ENCODE measurements at regions not wholly inside any gene's neighbourhood (a gene's known extent, or its start where the extent isn't known, plus 50 kb on each side); places are given as distances from the start of the nearest gene placed in this dataset.
"Not testable (repeated sequence)": the region's sequence is repeated elsewhere in the genome, so short reads cannot be mapped to it uniquely, and the experiment has no call there.

- H3K9me3 ChIP-seq (replicated peaks): peaks cover 20% of the 10 kb centered on the region
- no peak overlapping the region for H3K4me3 ChIP-seq
- no peak for DNase-seq
- H3K27me3 ChIP-seq (ENCODE audit: low read depth): no peaks in the 10 kb centered on the region
- TF ChIP-seq CTCF (IDR thresholded peaks at IDR 0.05; ENCODE audit: borderline replicate concordance): no peak
- no peaks in the 10 kb centered on the region for H3K36me3 ChIP-seq
- no peak overlapping the region for H3K27ac ChIP-seq (replicated peaks)
- intact Hi-C loops (cut with micrococcal nuclease): no loop called here
- H3K4me1 ChIP-seq: no peaks in the 10 kb centered on the region
These were observed 233.1 kb downstream of the FOXG1 start for GRCh38 chr14:28999656-29000055.

GRCh38 chr14:29005647-29006046 lies 239.1 kb downstream of the FOXG1 start:
- DNase-seq: no peak
- intact Hi-C loops (cut with micrococcal nuclease): no loop called here
- Histone ChIP-seq H3K9me3 (replicated peaks) (peaks cover 13% of the 10 kb centered on the region), H3K36me3 (no peaks in the 10 kb centered on the region), H3K27me3 (ENCODE audit: low read depth) (no peaks in the 10 kb centered on the region), H3K4me1 (no peaks in the 10 kb centered on the region), H3K27ac (replicated peaks) (no peak overlapping the region), H3K4me3 (no peak overlapping the region)
- TF ChIP-seq CTCF (IDR thresholded peaks at IDR 0.05; ENCODE audit: borderline replicate concordance): no peak

GRCh38 chr14:29007990-29008389 lies 241.4 kb downstream of the FOXG1 start:
- Histone ChIP-seq H3K27ac (replicated peaks) (no peak overlapping the region), H3K36me3 (no peaks in the 10 kb centered on the region), H3K4me3 (no peak overlapping the region), H3K4me1 (no peaks in the 10 kb centered on the region), H3K27me3 (ENCODE audit: low read depth) (no peaks in the 10 kb centered on the region), H3K9me3 (replicated peaks) (peaks cover 21% of the 10 kb centered on the region)
- intact Hi-C loops (cut with micrococcal nuclease): no loop called here
- DNase-seq: no peak
- no peak for TF ChIP-seq CTCF (IDR thresholded peaks at IDR 0.05; ENCODE audit: borderline replicate concordance)

- no peak for DNase-seq
- Histone ChIP-seq H3K9me3 (replicated peaks) (peaks cover 7% of the 10 kb centered on the region), H3K27ac (replicated peaks) (no peak overlapping the region), H3K36me3 (no peaks in the 10 kb centered on the region), H3K4me3 (no peak overlapping the region), H3K4me1 (no peaks in the 10 kb centered on the region), H3K27me3 (ENCODE audit: low read depth) (no peaks in the 10 kb centered on the region)
- TF ChIP-seq CTCF (IDR thresholded peaks at IDR 0.05; ENCODE audit: borderline replicate concordance): peak; percentile 35
- intact Hi-C loops (cut with micrococcal nuclease): no loop called here
These were observed 249.7 kb downstream of the FOXG1 start for GRCh38 chr14:29016050-29016900.

- H3K27me3 ChIP-seq (ENCODE audit: low read depth); H3K27ac ChIP-seq (replicated peaks); H3K4me3 ChIP-seq; intact Hi-C loops (cut with micrococcal nuclease); H3K36me3 ChIP-seq; DNase-seq; H3K4me1 ChIP-seq: not testable (repeated sequence)
- H3K9me3 ChIP-seq (replicated peaks): peaks cover 61% of the 10 kb centered on the region
These were observed 256.9 kb downstream of the FOXG1 start for GRCh38 chr14:29023505-29023904.

GRCh38 chr14:29027441-29027840 lies 260.9 kb downstream of the FOXG1 start:
- not testable (repeated sequence) for H3K4me3 ChIP-seq
- H3K9me3 ChIP-seq (replicated peaks): peaks cover 54% of the 10 kb centered on the region

GRCh38 chr14:29027941-29028705 lies 261.5 kb downstream of the FOXG1 start:
- H3K4me3 ChIP-seq; H3K36me3 ChIP-seq; H3K27ac ChIP-seq (replicated peaks); H3K27me3 ChIP-seq (ENCODE audit: low read depth); H3K4me1 ChIP-seq; intact Hi-C loops (cut with micrococcal nuclease); DNase-seq: not testable (repeated sequence)
- peaks cover 47% of the 10 kb centered on the region for H3K9me3 ChIP-seq (replicated peaks)

More at GRCh38 chr14:29027441-29027840, 260.9 kb downstream of the FOXG1 start:
- H3K36me3 ChIP-seq; H3K27ac ChIP-seq (replicated peaks); H3K4me1 ChIP-seq; DNase-seq; H3K27me3 ChIP-seq (ENCODE audit: low read depth); intact Hi-C loops (cut with micrococcal nuclease): not testable (repeated sequence)
